ENCODE measurements at regions not wholly inside any gene's neighbourhood (a gene's known extent, or its start where the extent isn't known, plus 50 kb on each side); places are given as distances from the start of the nearest gene placed in this dataset.

GRCh38 chr18:45458033-45458432, 157.2 kb upstream of the SLC14A2 start:
- ATAC-seq (no peak), DNase-seq (ENCODE audit: low spot score) (no peak)
- Histone ChIP-seq H3K9me2 (ENCODE audit: insufficient read depth) (no peaks in the 10 kb centered on the region), H3K4me2 (no peak overlapping the region), H2AFZ (no peak overlapping the region), H3K27ac (ENCODE audit: low read depth) (no peak overlapping the region), H3K4me3 (no peak overlapping the region), H3F3A (replicated peaks; ENCODE audit: low read depth) (no peaks in the 10 kb centered on the region), H3K4me1 (ENCODE audit: insufficient read depth) (no peaks in the 10 kb centered on the region), H4K20me1 (replicated peaks; ENCODE audit: insufficient read depth) (no peaks in the 10 kb centered on the region; the same call in 1 of the 2 replicates), H3K79me2 (replicated peaks; ENCODE audit: insufficient read depth) (no peaks in the 10 kb centered on the region), H3K27me3 (ENCODE audit: insufficient read depth) (no peaks in the 10 kb centered on the region), H3K36me3 (ENCODE audit: insufficient read depth) (no peaks in the 10 kb centered on the region)
- Mint-ChIP-seq H3K27ac (no peak overlapping the region), H3K27me3 (ENCODE audit: insufficient read depth, low read depth, poor library complexity) (peaks cover 8% of the 10 kb centered on the region), H3K4me1 (no peaks in the 10 kb centered on the region), H3K4me3 (no peak overlapping the region), H3K9me3 (peaks cover 6% of the 10 kb centered on the region; the same call in 1 of the 3 replicates), H3K36me3 (ENCODE audit: low read depth) (no peaks in the 10 kb centered on the region)
- TF ChIP-seq REST (IDR thresholded peaks at IDR 0.05; ENCODE audit: unreplicated experiment) (no peak), EZH2 (IDR thresholded peaks at IDR 0.05; ENCODE audit: low read depth, unreplicated experiment) (no peak), CTCF (conservative IDR thresholded peaks at IDR 0.05; ENCODE audit: low read depth in 2 of 2) (no peak), POLR2AphosphoS5 (IDR thresholded peaks at IDR 0.05; ENCODE audit: low read depth) (no peak), CREB1 (CRISPR knock-in tag; IDR thresholded peaks at IDR 0.05; ENCODE audit: low read depth) (no peak), ZNF114 (CRISPR knock-in tag; IDR thresholded peaks at IDR 0.05) (no peak)

- Mint-ChIP-seq H3K4me1 (no peaks in the 10 kb centered on the region), H3K9me3 (no peaks in the 10 kb centered on the region; the same call in 2 of the 3 replicates), H3K27ac (no peak overlapping the region), H3K36me3 (ENCODE audit: low read depth) (no peaks in the 10 kb centered on the region), H3K4me3 (no peak overlapping the region), H3K27me3 (ENCODE audit: insufficient read depth, low read depth, poor library complexity) (peaks cover 7% of the 10 kb centered on the region)
- Histone ChIP-seq H4K20me1 (replicated peaks; ENCODE audit: insufficient read depth) (no peaks in the 10 kb centered on the region; the same call in 1 of the 2 replicates), H3K4me1 (ENCODE audit: insufficient read depth) (no peaks in the 10 kb centered on the region), H3K9me2 (ENCODE audit: insufficient read depth) (no peaks in the 10 kb centered on the region), H3K36me3 (ENCODE audit: insufficient read depth) (no peaks in the 10 kb centered on the region), H3K4me3 (no peak overlapping the region), H3K79me2 (replicated peaks; ENCODE audit: insufficient read depth) (no peaks in the 10 kb centered on the region), H3K4me2 (no peak overlapping the region), H3K27ac (ENCODE audit: low read depth) (no peak overlapping the region), H2AFZ (no peak overlapping the region), H3F3A (replicated peaks; ENCODE audit: low read depth) (no peaks in the 10 kb centered on the region), H3K27me3 (ENCODE audit: insufficient read depth) (no peaks in the 10 kb centered on the region)
- ATAC-seq (no peak), DNase-seq (ENCODE audit: low spot score) (no peak)
- no peak for TF ChIP-seq ETS1 (IDR thresholded peaks at IDR 0.05)
- TF ChIP-seq POLR2AphosphoS5 (IDR thresholded peaks at IDR 0.05; ENCODE audit: low read depth) = no peak
- TF ChIP-seq EZH2phosphoT487 (IDR thresholded peaks at IDR 0.05; ENCODE audit: unreplicated experiment) = no peak
- no peak for TF ChIP-seq CREB1 (CRISPR knock-in tag; IDR thresholded peaks at IDR 0.05; ENCODE audit: low read depth)
- TF ChIP-seq JUNB (IDR thresholded peaks at IDR 0.05; ENCODE audit: unreplicated experiment) = no peak
- no peak for TF ChIP-seq ZNF331 (CRISPR knock-in tag; IDR thresholded peaks at IDR 0.05; ENCODE audit: low read depth)
- TF ChIP-seq EZH2 (IDR thresholded peaks at IDR 0.05; ENCODE audit: low read depth, unreplicated experiment) = no peak
- TF ChIP-seq REST (IDR thresholded peaks at IDR 0.05; ENCODE audit: unreplicated experiment) = no peak
These were observed 153.1 kb upstream of the SLC14A2 start for GRCh38 chr18:45462179-45462578.
